Motor neuron (in vitro differentiated cells): ENCODE measurements at regions not wholly inside any gene's neighbourhood (a gene's known extent, or its start where the extent isn't known, plus 50 kb on each side); places are given as distances from the start of the nearest gene placed in this dataset.

Source experiments
- ATAC-seq, 8 experiments: fragments of 200-7000 bp; cut with Tn5 transposase; replicated peaks in 6 of 8; 2 replicates each; pipeline ENCODE4 v1.8.0; 2021; ENCODE audit warnings: mild to moderate bottlenecking in 8 of 8, moderate library complexity in 8 of 8
- H3K27ac ChIP-seq, 2 donors: fragments of 250-450 bp; sonication (Bioruptor Pico); 2 replicates each; pipeline ENCODE4 v1.9.0; 2021; ENCODE audit warnings: antibody characterized with exemption in 2 of 2, mild to moderate bottlenecking in 2 of 2, moderate library complexity in 1 of 2
- H3K4me1 ChIP-seq, 2 donors: fragments of 250-450 bp; sonication (Bioruptor Pico); replicated peaks in 1 of 2; 2 replicates each; pipeline ENCODE4 v1.6.1; 2021; ENCODE audit warnings: antibody characterized with exemption in 2 of 2, mild to moderate bottlenecking in 2 of 2, moderate library complexity in 1 of 2
- H3K4me3 ChIP-seq, 5 donors: fragments of 250-450 bp; sonication (Bioruptor Pico); 2 replicates each; pipeline ENCODE4 v1.9.0; 2021; ENCODE audit warnings: antibody characterized with exemption in 5 of 5, mild to moderate bottlenecking in 5 of 5, moderate library complexity in 4 of 5
- WGBS, 10 experiments: fragments of 450-650 bp; shearing (Covaris generic); methylation state at CpG; one replicate each; pipeline ENCODE4 v1.0.0; 2022; 5-methylcytosine and 5-hydroxymethylcytosine counted together
- in situ Hi-C, 9 experiments: fragments of 400-800 bp; cut with MboI; loops; one replicate each; pipeline ENCODE4 v1.15.0; 2021; ENCODE audit warnings: low sequenced_read_pairs in 9 of 9, low pct_unique_long_range_greater_than_20kb in 2 of 9; ENCODE audit not compliant: unreplicated experiment in 9 of 9

DNA sequence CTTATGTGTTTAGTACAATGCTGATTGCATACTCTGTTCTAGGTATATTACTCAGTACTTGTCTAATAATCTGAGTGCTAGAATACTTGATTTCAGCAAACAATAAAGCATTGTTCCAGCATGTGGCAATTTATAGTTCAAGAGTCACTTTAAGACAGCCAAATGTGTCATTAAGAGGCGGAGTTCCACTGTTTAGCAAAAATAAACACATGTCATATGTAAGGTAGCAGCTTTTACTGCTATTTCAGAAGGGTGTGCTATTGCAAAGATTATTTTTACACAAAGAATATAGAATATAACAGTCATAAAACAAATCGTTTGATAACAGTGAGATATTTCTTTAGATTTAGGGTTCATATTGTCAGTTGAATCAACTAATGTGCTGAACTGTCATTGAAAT lies 358.7 kb downstream of the TUSC7 start:
- in situ Hi-C loops, result no loop called here
- no peak overlapping the region for H3K27ac ChIP-seq
- H3K4me3 ChIP-seq, result no peak overlapping the region
- ATAC-seq, result no peak
- 21 to 95% (median 71%) methylated on average over 1 to 2 of the region's 2 CpGs; no CpG with 5 or more reads in 3 of the 10 experiments for WGBS, 10 experiments
- no peaks in the 10 kb centered on the region for H3K4me1 ChIP-seq

DNA sequence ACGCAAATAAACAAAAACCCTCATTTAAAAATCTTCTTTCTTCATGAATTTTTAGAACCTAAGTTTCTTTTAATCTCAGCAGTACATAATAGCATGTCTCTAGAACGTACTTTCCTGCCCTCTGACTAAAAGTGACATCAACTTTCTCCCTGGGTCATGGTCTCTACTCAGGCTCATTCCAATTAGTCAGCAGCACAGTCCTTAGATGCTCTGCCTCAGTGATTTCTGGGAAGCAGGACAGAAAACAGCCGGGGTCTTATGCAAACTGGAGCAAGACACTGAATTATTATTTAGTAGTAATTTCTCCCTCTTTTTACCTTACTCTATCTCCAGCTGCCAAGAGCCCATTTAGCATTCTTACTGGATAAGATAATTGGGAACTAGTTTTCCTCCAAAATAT lies 365.2 kb downstream of the TUSC7 start:
- Histone ChIP-seq H3K4me3 (no peak overlapping the region), H3K27ac (no peak overlapping the region), H3K4me1 (peaks cover 0 to under 1% of the 10 kb centered on the region in 2 donors)
- peak in 1 of 8 experiments; percentile 36 for ATAC-seq
- in situ Hi-C loops, result no loop called here
- WGBS, 10 experiments, result 10 to 88% (median 69%) methylated on average over 1 to 3 of the region's 3 CpGs

DNA sequence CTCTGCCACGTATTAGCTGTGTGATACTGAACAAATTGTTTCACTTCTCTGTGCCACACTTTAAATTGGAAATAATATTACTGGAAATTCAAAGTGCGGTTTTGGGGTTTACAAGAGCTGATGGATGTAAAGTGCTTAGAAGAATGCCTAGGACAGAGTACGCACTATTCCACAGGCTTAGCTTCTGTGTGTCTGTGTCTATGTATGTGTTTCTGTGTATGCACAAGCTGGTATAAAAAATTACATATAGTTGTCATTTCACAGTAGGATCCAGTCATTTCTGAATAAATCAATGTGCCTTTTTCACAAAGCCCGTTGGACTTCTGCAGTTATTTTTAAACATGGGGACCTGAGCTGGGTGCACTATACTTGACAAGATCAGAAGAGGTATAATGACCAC lies 370.4 kb downstream of the TUSC7 start:
- Histone ChIP-seq H3K27ac (no peak overlapping the region), H3K4me1 (peaks cover 8 to 9% of the 10 kb centered on the region in 2 donors), H3K4me3 (no peak overlapping the region)
- in situ Hi-C loops, result no loop called here
- WGBS, 10 experiments, result 30 to 96% (median 73%) methylated on average over 2 to 4 of the region's 4 CpGs
- peak in 4 of 8 experiments; percentile 23 to 74 (median 48) for ATAC-seq

- 0 to 44% (median 17%) methylated on average over 1 to 2 of the region's 2 CpGs; no CpG with 5 or more reads in 3 of the 10 experiments for WGBS, 10 experiments
- in situ Hi-C loops, result no loop called here
- Histone ChIP-seq H3K27ac (no peak overlapping the region), H3K4me3 (no peak overlapping the region), H3K4me1 (peaks cover 8 to 9% of the 10 kb centered on the region in 2 donors)
- peak in 2 of 8 experiments; percentile 31 to 92 for ATAC-seq
Observed at GRCh38 chr3:117080872-117081271, 371.3 kb downstream of the TUSC7 start.

DNA sequence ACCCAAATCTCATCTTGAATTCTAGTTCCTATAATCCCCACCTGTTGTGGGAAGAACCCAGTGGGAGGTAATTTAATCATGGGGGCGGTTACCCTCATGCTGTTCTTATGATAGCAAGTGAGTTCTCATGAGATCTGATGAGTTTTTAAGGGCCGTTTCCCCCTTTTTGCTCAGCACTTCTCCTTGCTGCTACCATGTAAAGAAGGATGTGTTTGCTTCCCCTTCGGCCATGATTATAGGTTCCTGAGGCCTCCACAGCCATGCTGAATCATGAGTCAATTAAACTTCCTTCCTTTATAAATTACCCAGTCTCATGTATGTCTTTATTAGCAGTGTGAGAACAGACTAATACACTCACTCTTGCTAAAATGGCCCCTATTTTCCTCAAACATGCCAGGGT lies 374.7 kb downstream of the TUSC7 start:
- in situ Hi-C loops, result no loop called here
- peaks cover 8 to 9% of the 10 kb centered on the region in 2 donors for H3K4me1 ChIP-seq
- ATAC-seq, result no peak
- H3K27ac ChIP-seq, result no peak overlapping the region
- H3K4me3 ChIP-seq, result no peak overlapping the region
- 0 to 100% (median 72%) methylated on average over 1 to 3 of the region's 3 CpGs; no CpG with 5 or more reads in 1 of the 10 experiments for WGBS, 10 experiments

GRCh38 chr3:117084739-117085270 lies 375.2 kb downstream of the TUSC7 start:
- in situ Hi-C loops, result no loop called here
- 0 to 13% (median 0%) methylated on average over 1 to 3 of the region's 3 CpGs; no CpG with 5 or more reads in 4 of the 10 experiments for WGBS, 10 experiments
- ATAC-seq, result peak in 1 of 8 experiments; percentile 36
- Histone ChIP-seq H3K4me1 (peaks cover 7 to 9% of the 10 kb centered on the region in 2 donors), H3K4me3 (no peak overlapping the region), H3K27ac (no peak overlapping the region)

DNA sequence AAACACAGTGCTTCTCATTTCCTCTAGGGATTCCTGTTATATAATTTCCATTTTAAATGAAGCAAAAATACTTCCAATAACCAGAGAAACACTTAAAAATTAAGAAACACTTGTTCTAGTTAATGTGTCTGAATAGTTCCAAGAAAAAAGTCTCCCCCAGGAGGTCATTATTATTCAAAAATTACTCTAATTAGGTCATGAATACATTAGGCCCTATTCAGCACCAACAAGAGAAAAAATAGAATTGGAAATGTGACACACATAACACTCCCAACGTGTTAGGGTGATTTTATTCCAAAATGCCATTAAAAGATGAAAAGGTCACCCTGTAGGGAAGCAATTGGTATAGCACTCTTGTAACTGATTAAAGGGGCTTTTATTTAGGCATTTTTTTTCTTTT lies 382.1 kb downstream of the TUSC7 start:
- no peaks in the 10 kb centered on the region for H3K4me1 ChIP-seq
- ATAC-seq, result no peak
- H3K4me3 ChIP-seq, result no peak overlapping the region
- H3K27ac ChIP-seq, result no peak overlapping the region
- WGBS, 10 experiments, result 0 to 75% (median 10%) methylated on average over 1 of the region's 1 CpG; no CpG with 5 or more reads in 2 of the 10 experiments
- in situ Hi-C loops, result no loop called here

- in situ Hi-C loops, result no loop called here
- no peaks in the 10 kb centered on the region for H3K4me1 ChIP-seq
- no peak for ATAC-seq
- 0 to 100% (median 86%) methylated on average over 1 to 4 of the region's 4 CpGs; no CpG with 5 or more reads in 1 of the 10 experiments for WGBS, 10 experiments
- no peak overlapping the region for H3K27ac ChIP-seq
- no peak overlapping the region for H3K4me3 ChIP-seq
Observed at GRCh38 chr3:117096549-117096948, 387.0 kb downstream of the TUSC7 start.

GRCh38 chr3:117097351-117097750 lies 387.8 kb downstream of the TUSC7 start:
- H3K27ac ChIP-seq, result no peak overlapping the region
- no peak overlapping the region for H3K4me3 ChIP-seq
- in situ Hi-C loops, result no loop called here
- no peak for ATAC-seq
- H3K4me1 ChIP-seq, result no peaks in the 10 kb centered on the region

DNA sequence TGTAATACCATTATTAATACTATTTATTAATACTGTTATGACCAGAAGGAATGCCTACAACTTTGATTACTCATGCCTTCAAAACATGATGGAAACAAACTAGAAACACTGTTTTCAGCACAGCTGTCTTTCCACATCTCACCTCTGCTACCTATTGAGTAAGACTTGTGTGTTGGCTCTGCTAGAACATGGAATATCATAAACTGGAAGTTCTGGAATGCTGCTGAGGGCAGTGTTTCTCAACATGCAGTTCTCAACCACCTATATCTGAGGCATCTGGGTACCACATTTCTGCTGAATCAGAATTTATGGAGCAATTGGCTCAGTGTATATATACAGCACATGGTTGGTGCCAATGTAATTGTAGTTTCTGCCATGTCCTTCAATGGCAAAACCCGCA lies 392.1 kb downstream of the TUSC7 start:
- no peak for ATAC-seq
- H3K4me1 ChIP-seq, result peaks cover 0 to 3% of the 10 kb centered on the region in 2 donors
- in situ Hi-C loops, result no loop called here
- no peak overlapping the region for H3K27ac ChIP-seq
- WGBS, 10 experiments, result 50 to 83% (median 67%) methylated on average over 1 of the region's 1 CpG; no CpG with 5 or more reads in 6 of the 10 experiments
- no peak overlapping the region for H3K4me3 ChIP-seq

- Histone ChIP-seq H3K4me3 (no peak overlapping the region), H3K27ac (no peak overlapping the region), H3K4me1 (peaks cover 0 to 3% of the 10 kb centered on the region in 2 donors)
- 11 to 100% (median 77%) methylated on average over 1 to 3 of the region's 3 CpGs for WGBS, 10 experiments
- no peak for ATAC-seq
- in situ Hi-C loops, result no loop called here
Observed at GRCh38 chr3:117102426-117102825, 392.8 kb downstream of the TUSC7 start.

DNA sequence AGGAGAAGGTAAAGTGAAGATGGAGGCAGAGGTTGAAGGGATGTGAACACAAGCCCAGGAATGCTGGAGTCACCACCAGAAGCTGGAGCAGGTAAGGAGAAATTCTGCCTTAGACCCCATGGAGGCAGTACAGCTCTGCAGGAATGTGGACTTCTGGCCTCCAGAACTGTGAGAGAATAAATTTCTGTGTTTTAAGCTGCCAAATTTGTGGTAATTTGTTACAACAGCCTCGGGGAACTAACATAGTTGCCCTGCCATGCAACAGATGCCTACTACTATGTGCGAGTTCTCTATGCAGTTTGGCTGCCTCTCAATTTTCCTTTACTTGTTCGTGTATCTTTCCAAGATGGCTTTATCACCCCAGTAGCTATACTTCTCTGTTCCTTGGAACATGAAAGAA lies 394.1 kb downstream of the TUSC7 start:
- in situ Hi-C loops, result no loop called here
- Histone ChIP-seq H3K4me3 (no peak overlapping the region), H3K27ac (no peak overlapping the region), H3K4me1 (peaks cover 0 to 3% of the 10 kb centered on the region in 2 donors)
- no peak for ATAC-seq
- WGBS, 10 experiments, result 0 to 100% (median 66%) methylated on average over 1 to 3 of the region's 3 CpGs; no CpG with 5 or more reads in 2 of the 10 experiments

GRCh38 chr3:117104381-117104780 lies 394.8 kb downstream of the TUSC7 start:
- peaks cover 4 to 9% of the 10 kb centered on the region in 2 donors for H3K4me1 ChIP-seq
- H3K4me3 ChIP-seq, result no peak overlapping the region
- no peak overlapping the region for H3K27ac ChIP-seq
- WGBS, 10 experiments, result 13 to 100% (median 75%) methylated on average over 1 to 2 of the region's 2 CpGs; no CpG with 5 or more reads in 2 of the 10 experiments
- in situ Hi-C loops, result no loop called here
- ATAC-seq, result peak in 1 of 8 experiments; percentile 8

DNA sequence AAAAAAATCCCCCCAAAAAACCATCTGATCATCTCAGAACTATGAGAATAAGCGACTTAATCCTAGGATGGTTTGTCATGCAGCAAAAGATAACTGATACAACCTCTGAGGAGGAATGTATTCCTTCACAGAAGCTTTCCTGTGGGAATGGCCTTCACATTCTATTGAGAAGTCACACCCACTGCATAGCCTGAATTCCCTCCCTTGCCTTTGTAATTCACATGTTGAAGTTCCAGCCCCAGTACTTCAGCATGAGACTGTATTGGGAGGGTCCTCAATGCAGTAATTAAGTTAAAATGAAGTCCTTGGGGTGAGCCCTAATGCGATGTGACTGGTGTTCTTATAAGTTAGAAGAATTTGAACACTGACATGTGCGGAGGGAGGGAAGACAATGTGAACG lies 395.2 kb downstream of the TUSC7 start:
- H3K4me3 ChIP-seq, result no peak overlapping the region
- peak in 2 of 8 experiments; percentile 76 to 89 for ATAC-seq
- 34 to 100% (median 78%) methylated on average over 2 to 3 of the region's 4 CpGs; no CpG with 5 or more reads in 3 of the 10 experiments for WGBS, 10 experiments
- in situ Hi-C loops, result no loop called here
- H3K27ac ChIP-seq, result no peak overlapping the region
- H3K4me1 ChIP-seq, result peaks cover 4 to 12% of the 10 kb centered on the region in 2 donors
